ENCODE measurements at regions not wholly inside any gene's neighbourhood (a gene's known extent, or its start where the extent isn't known, plus 50 kb on each side); places are given as distances from the start of the nearest gene placed in this dataset.

GRCh38 chr14:38774162-38774561 is 328.9 kb downstream of the SEC23A start:
- no peak for DNase-seq (ENCODE audit: low read depth, low spot score)

- DNase-seq (ENCODE audit: low read depth, low spot score): no peak
These were observed 332.8 kb downstream of the SEC23A start for GRCh38 chr14:38770251-38770650.

GRCh38 chr14:38762845-38763244 is 340.2 kb downstream of the SEC23A start:
- no peak for DNase-seq (ENCODE audit: low read depth, low spot score)

- DNase-seq (ENCODE audit: low read depth, low spot score): no peak
These were observed 340.6 kb downstream of the SEC23A start for GRCh38 chr14:38762426-38762825.

- no peak for DNase-seq (ENCODE audit: low read depth, low spot score)
These were observed 342.0 kb downstream of the SEC23A start for GRCh38 chr14:38761033-38761432.

- DNase-seq (ENCODE audit: low read depth, low spot score): no peak
These were observed 344.4 kb downstream of the SEC23A start for GRCh38 chr14:38758661-38759060.

- no peak for DNase-seq (ENCODE audit: low read depth, low spot score)
These were observed 348.0 kb downstream of the SEC23A start for GRCh38 chr14:38755036-38755435.

- no peak for DNase-seq (ENCODE audit: low read depth, low spot score)
These were observed 350.3 kb downstream of the SEC23A start for GRCh38 chr14:38752750-38753149.

GRCh38 chr14:38752341-38752740 is 350.7 kb downstream of the SEC23A start:
- no peak for DNase-seq (ENCODE audit: low read depth, low spot score)

- DNase-seq (ENCODE audit: low read depth, low spot score): no peak
These were observed 351.6 kb downstream of the SEC23A start for GRCh38 chr14:38751459-38751858.

GRCh38 chr14:38749936-38750335 is 353.1 kb downstream of the SEC23A start:
- DNase-seq (ENCODE audit: low read depth, low spot score): no peak

- no peak for DNase-seq (ENCODE audit: low read depth, low spot score)
These were observed 357.2 kb downstream of the SEC23A start for GRCh38 chr14:38745861-38746260.

GRCh38 chr14:38743966-38744584 is 359.0 kb downstream of the SEC23A start:
- DNase-seq (ENCODE audit: low read depth, low spot score): no peak

GRCh38 chr14:38737686-38738407 is 365.2 kb downstream of the SEC23A start:
- no peak for DNase-seq (ENCODE audit: low read depth, low spot score)

GRCh38 chr14:38735005-38735404 is 368.0 kb downstream of the SEC23A start:
- DNase-seq (ENCODE audit: low read depth, low spot score): no peak

- no peak for DNase-seq (ENCODE audit: low read depth, low spot score)
These were observed 371.1 kb downstream of the SEC23A start for GRCh38 chr14:38731962-38732361.

GRCh38 chr14:38730420-38730819 is 372.6 kb downstream of the SEC23A start:
- DNase-seq (ENCODE audit: low read depth, low spot score): no peak

GRCh38 chr14:38727731-38728130 is 375.3 kb downstream of the SEC23A start:
- no peak for DNase-seq (ENCODE audit: low read depth, low spot score)

- no peak for DNase-seq (ENCODE audit: low read depth, low spot score)
These were observed 378.4 kb downstream of the SEC23A start for GRCh38 chr14:38724621-38725020.

- DNase-seq (ENCODE audit: low read depth, low spot score): no peak
These were observed 379.1 kb downstream of the SEC23A start for GRCh38 chr14:38723959-38724358.

GRCh38 chr14:38723277-38723676 is 379.8 kb downstream of the SEC23A start:
- no peak for DNase-seq (ENCODE audit: low read depth, low spot score)

- DNase-seq (ENCODE audit: low read depth, low spot score): no peak
These were observed 381.1 kb downstream of the SEC23A start for GRCh38 chr14:38721822-38722431.

- DNase-seq (ENCODE audit: low read depth, low spot score): no peak
These were observed 384.5 kb downstream of the SEC23A start for GRCh38 chr14:38718519-38718918.

All from activated CD4-positive, CD25-positive, alpha-beta regulatory T cell treated with anti-CD3 and anti-CD28 coated beads, Interleukin-2, amount 50 U/mL, for 16 hours (primary cell).